Activated T-helper 2 cell treated with anti-CD3 and anti-CD28 coated beads, Interferon-gamma antibody, Interleukin-2, Interleukin-4, amounts not matched to agents 10 μg/mL and 5 μg/mL and 100 μg/mL, durations not matched to agents 14 hours and 24 hours and 36 hours (primary cell): ENCODE measurements at regions not wholly inside any gene's neighbourhood (a gene's known extent, or its start where the extent isn't known, plus 50 kb on each side); places are given as distances from the start of the nearest gene placed in this dataset.

Experiments
- DNase-seq: peaks from one replicate; pipeline ENCODE4 v3.0.0; 2021; ENCODE audit warnings: low spot score
- H3K27ac Mint-ChIP-seq: one replicate; pipeline ENCODE4 v1.8.0; 2021; ENCODE audit warnings: mixed read lengths
- H3K27me3 Mint-ChIP-seq: one replicate; pipeline ENCODE4 v1.8.0; 2021; ENCODE audit warnings: low read depth, mixed read lengths
- H3K36me3 Mint-ChIP-seq: one replicate; pipeline ENCODE4 v1.8.0; 2021; ENCODE audit warnings: low read depth, mixed read lengths
- H3K4me1 Mint-ChIP-seq: one replicate; pipeline ENCODE4 v1.8.0; 2021; ENCODE audit warnings: low read depth, mixed read lengths
- H3K4me3 Mint-ChIP-seq: one replicate; pipeline ENCODE4 v1.8.0; 2021; ENCODE audit warnings: low read depth, mild to moderate bottlenecking, moderate library complexity, mixed read lengths
- H3K9me3 Mint-ChIP-seq: one replicate; pipeline ENCODE4 v1.8.0; 2021; ENCODE audit warnings: mixed read lengths
- intact Hi-C: fragments of 100-400 bp; cut with micrococcal nuclease; formaldehyde crosslinking; loops from one replicate; pipeline ENCODE4 v1.15.1; 2023

GRCh38 chr1:38210021-38210894 is 163.7 kb upstream of the POU3F1 start:
- no peak overlapping the region for H3K4me3 Mint-ChIP-seq
- no peaks in the 10 kb centered on the region for H3K9me3 Mint-ChIP-seq
- no peaks in the 10 kb centered on the region for H3K4me1 Mint-ChIP-seq
- DNase-seq = no peak
- H3K36me3 Mint-ChIP-seq = no peaks in the 10 kb centered on the region
- H3K27me3 Mint-ChIP-seq = peaks cover 20% of the 10 kb centered on the region
- intact Hi-C loops = no loop called here
- no peak overlapping the region for H3K27ac Mint-ChIP-seq

DNA sequence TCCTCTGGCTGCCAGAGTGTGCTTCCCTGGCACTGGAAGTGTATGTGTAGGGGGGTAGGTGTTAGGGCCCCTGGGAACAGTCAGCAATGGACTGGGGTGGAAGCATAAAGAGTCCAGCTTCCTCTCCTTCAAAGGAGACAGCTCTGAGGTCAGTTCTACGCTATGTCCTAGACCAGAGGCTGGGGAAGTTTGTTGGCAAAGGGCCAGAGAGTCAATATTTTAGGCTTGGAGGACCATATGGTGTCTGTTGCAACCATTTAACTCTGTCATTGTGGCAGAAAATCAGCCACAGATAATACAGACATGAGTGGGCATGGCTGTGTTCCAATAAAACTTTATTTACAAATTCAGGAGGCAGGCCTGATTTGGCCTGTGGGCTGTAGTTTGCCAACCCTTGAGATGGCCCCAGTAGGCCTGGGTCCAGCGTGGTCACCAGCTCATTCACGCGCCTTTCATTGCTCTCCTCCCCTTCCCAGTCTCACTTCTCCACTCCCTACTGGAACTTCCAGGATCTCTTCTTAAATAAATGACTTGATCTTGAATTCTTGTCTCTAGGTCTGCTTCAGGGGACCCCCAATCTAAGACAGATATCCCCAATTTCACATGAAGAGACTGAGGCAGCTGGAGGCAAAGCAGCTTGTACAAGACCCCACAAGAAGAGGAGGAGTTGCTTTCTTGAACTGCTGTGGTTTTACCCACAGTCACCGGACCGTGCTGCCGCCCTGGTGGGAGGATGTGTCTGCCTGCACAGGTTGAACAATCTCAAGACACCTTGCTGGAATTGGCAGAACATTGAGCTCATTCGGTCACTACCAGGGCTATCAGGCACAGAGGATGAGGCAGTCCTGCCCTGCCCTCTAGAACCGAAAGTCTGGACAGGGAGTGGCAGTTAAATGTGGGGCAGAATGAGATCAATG is 162.4 kb upstream of the POU3F1 start:
- Mint-ChIP-seq H3K4me1 (no peaks in the 10 kb centered on the region), H3K27me3 (peaks cover 12% of the 10 kb centered on the region), H3K27ac (no peak overlapping the region), H3K4me3 (no peak overlapping the region), H3K9me3 (no peaks in the 10 kb centered on the region), H3K36me3 (no peaks in the 10 kb centered on the region)
- DNase-seq = no peak
- intact Hi-C loops = no loop called here

GRCh38 chr1:38207906-38208305 is 161.3 kb upstream of the POU3F1 start:
- no peak overlapping the region for H3K4me3 Mint-ChIP-seq
- no peaks in the 10 kb centered on the region for H3K9me3 Mint-ChIP-seq
- DNase-seq = no peak
- H3K27ac Mint-ChIP-seq = no peak overlapping the region
- H3K36me3 Mint-ChIP-seq = no peaks in the 10 kb centered on the region
- intact Hi-C loops = no loop called here
- H3K4me1 Mint-ChIP-seq = no peaks in the 10 kb centered on the region
- H3K27me3 Mint-ChIP-seq = peaks cover 4% of the 10 kb centered on the region

GRCh38 chr1:38207275-38207674 is 160.7 kb upstream of the POU3F1 start:
- H3K27me3 Mint-ChIP-seq = peaks cover 3% of the 10 kb centered on the region
- DNase-seq = no peak
- H3K9me3 Mint-ChIP-seq = no peaks in the 10 kb centered on the region
- no peak overlapping the region for H3K27ac Mint-ChIP-seq
- H3K4me1 Mint-ChIP-seq = no peaks in the 10 kb centered on the region
- no peak overlapping the region for H3K4me3 Mint-ChIP-seq
- H3K36me3 Mint-ChIP-seq = no peaks in the 10 kb centered on the region
- intact Hi-C loops = no loop called here

DNA sequence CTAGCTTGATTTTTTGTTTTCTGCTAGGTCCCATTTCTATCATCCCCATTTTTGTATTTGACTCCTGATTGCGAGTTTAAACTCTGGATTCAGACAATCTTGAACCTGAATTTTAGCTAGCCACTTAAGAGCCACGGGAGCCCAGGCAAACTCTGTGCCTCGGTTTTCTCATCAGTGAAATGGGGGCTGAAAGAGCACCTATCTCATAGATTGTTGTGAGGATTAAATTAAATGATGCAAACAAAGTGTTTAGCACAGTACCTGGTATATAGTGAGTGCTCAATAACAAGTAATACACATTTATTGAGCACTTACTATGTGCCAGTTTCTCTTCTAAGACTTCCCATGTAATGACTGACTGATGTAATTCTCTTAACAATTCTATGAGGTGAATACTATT is 158.1 kb upstream of the POU3F1 start:
- DNase-seq = no peak
- intact Hi-C loops = no loop called here
- Mint-ChIP-seq H3K4me3 (no peak overlapping the region), H3K27ac (no peak overlapping the region), H3K9me3 (no peaks in the 10 kb centered on the region), H3K27me3 (no peaks in the 10 kb centered on the region), H3K4me1 (no peaks in the 10 kb centered on the region), H3K36me3 (no peaks in the 10 kb centered on the region)

- Mint-ChIP-seq H3K27me3 (peaks cover 2% of the 10 kb centered on the region), H3K9me3 (no peaks in the 10 kb centered on the region), H3K27ac (no peak overlapping the region), H3K36me3 (no peaks in the 10 kb centered on the region), H3K4me1 (no peaks in the 10 kb centered on the region), H3K4me3 (no peak overlapping the region)
- no peak for DNase-seq
- intact Hi-C loops = no loop called here
These were observed 156.8 kb upstream of the POU3F1 start for GRCh38 chr1:38203441-38203840.

- intact Hi-C loops = no loop called here
- Mint-ChIP-seq H3K27ac (no peak overlapping the region), H3K27me3 (peaks cover 2% of the 10 kb centered on the region), H3K4me3 (no peak overlapping the region), H3K4me1 (no peaks in the 10 kb centered on the region), H3K9me3 (no peaks in the 10 kb centered on the region), H3K36me3 (no peaks in the 10 kb centered on the region)
- no peak for DNase-seq
These were observed 154.8 kb upstream of the POU3F1 start for GRCh38 chr1:38201431-38201830.

- no peaks in the 10 kb centered on the region for H3K4me1 Mint-ChIP-seq
- peaks cover 2% of the 10 kb centered on the region for H3K27me3 Mint-ChIP-seq
- no peak overlapping the region for H3K27ac Mint-ChIP-seq
- H3K9me3 Mint-ChIP-seq = no peaks in the 10 kb centered on the region
- DNase-seq = no peak
- intact Hi-C loops = no loop called here
- H3K36me3 Mint-ChIP-seq = no peaks in the 10 kb centered on the region
- H3K4me3 Mint-ChIP-seq = no peak overlapping the region
These were observed 152.0 kb upstream of the POU3F1 start for GRCh38 chr1:38198621-38199020.

GRCh38 chr1:38198099-38198498 is 151.5 kb upstream of the POU3F1 start:
- intact Hi-C loops = no loop called here
- Mint-ChIP-seq H3K4me3 (no peak overlapping the region), H3K27ac (no peak overlapping the region), H3K36me3 (no peaks in the 10 kb centered on the region), H3K9me3 (no peaks in the 10 kb centered on the region), H3K27me3 (peaks cover 2% of the 10 kb centered on the region), H3K4me1 (no peaks in the 10 kb centered on the region)
- DNase-seq = no peak

GRCh38 chr1:38197312-38198061 is 150.9 kb upstream of the POU3F1 start:
- intact Hi-C loops = no loop called here
- H3K27ac Mint-ChIP-seq = no peak overlapping the region
- no peak for DNase-seq
- peaks cover 6% of the 10 kb centered on the region for H3K27me3 Mint-ChIP-seq
- no peak overlapping the region for H3K4me3 Mint-ChIP-seq
- H3K36me3 Mint-ChIP-seq = no peaks in the 10 kb centered on the region
- no peaks in the 10 kb centered on the region for H3K4me1 Mint-ChIP-seq
- H3K9me3 Mint-ChIP-seq = no peaks in the 10 kb centered on the region

GRCh38 chr1:38194472-38194871 is 147.9 kb upstream of the POU3F1 start:
- Mint-ChIP-seq H3K9me3 (no peaks in the 10 kb centered on the region), H3K36me3 (no peaks in the 10 kb centered on the region), H3K4me1 (no peaks in the 10 kb centered on the region), H3K4me3 (no peak overlapping the region), H3K27me3 (peaks cover 17% of the 10 kb centered on the region), H3K27ac (no peak overlapping the region)
- DNase-seq = no peak
- intact Hi-C loops = no loop called here

DNA sequence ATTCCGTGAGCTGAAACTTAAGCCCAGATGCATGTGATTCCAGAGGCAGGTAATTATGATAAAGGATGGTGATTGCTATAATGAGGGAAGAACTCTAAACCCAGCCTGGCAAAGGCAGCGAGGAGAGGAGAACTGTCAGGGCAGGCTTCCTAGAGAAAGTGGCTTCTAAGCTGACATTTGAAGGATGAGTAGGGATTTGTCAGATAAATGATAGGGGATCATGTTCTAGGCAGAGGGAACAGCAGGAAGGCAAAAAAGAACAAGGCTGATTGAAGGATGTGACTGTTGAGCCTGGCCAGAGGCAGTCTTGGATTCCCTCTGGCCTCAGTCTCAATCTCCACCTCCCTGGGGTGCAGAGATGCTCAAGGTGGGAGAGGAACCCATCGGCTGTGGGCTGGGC is 146.4 kb upstream of the POU3F1 start:
- DNase-seq = no peak
- intact Hi-C loops = no loop called here
- Mint-ChIP-seq H3K27me3 (peaks cover 18% of the 10 kb centered on the region), H3K4me1 (no peaks in the 10 kb centered on the region), H3K27ac (no peak overlapping the region), H3K9me3 (no peaks in the 10 kb centered on the region), H3K36me3 (no peaks in the 10 kb centered on the region), H3K4me3 (no peak overlapping the region)
